PC-3 (cell line): ENCODE measurements at regions not wholly inside any gene's neighbourhood (a gene's known extent, or its start where the extent isn't known, plus 50 kb on each side); places are given as distances from the start of the nearest gene placed in this dataset.
"Not testable (repeated sequence)": the region's sequence is repeated elsewhere in the genome, so short reads cannot be mapped to it uniquely, and the experiment has no call there.

ENCODE experiments used
- ATAC-seq: fragments of 200-7000 bp; cut with Tn5 transposase; 2 replicates; pipeline ENCODE4 v1.9.1; 2020; ENCODE audit warnings: mild to moderate bottlenecking, moderate library complexity
- BruUV-seq: library from RNA; stranded (reverse); fragments of 400-500 nt; replicated peaks from 2 replicates; lab custom pipeline; 2021; lab: Mats Ljungman, UMichigan
- CTCF ChIA-PET: fragments of 300-600 bp; sonication (Branson Sonifier 250); formaldehyde crosslinking; loops from one replicate; lab custom pipeline; 2022; ENCODE audit warnings: antibody characterized with exemption; lab: Charles Lee
- POLR2A ChIA-PET: fragments of 300-600 bp; sonication (Branson Sonifier 250); formaldehyde crosslinking; loops from one replicate; lab custom pipeline; 2022; ENCODE audit warnings: antibody characterized with exemption; ENCODE audit not compliant: unreplicated experiment; lab: Charles Lee
- DNase-seq: peaks from one replicate; pipeline ENCODE4 v3.0.0-alpha.2; 2015
- H2AFZ ChIP-seq: fragments of 300-600 bp; sonication (generic); 2 replicates; pipeline ENCODE4 v1.6.0; 2016; ENCODE audit warnings: antibody characterized with exemption, low read length
- H3F3A ChIP-seq: fragments of 300-600 bp; sonication (generic); one replicate; pipeline ENCODE4 v1.6.0; 2017; ENCODE audit warnings: antibody characterized with exemption, low read length, control low read depth, mild to moderate bottlenecking; ENCODE audit not compliant: unreplicated experiment
- H3K27ac ChIP-seq: fragments of 300-600 bp; sonication (generic); 2 replicates; pipeline ENCODE4 v1.5.1; 2016; ENCODE audit warnings: mild to moderate bottlenecking, low read length
- H3K27me3 ChIP-seq: fragments of 300-600 bp; sonication (generic); 2 replicates; pipeline ENCODE4 v1.6.1; 2016; ENCODE audit warnings: low read length, mixed read lengths
- H3K36me3 ChIP-seq: fragments of 300-600 bp; sonication (generic); 2 replicates; pipeline ENCODE4 v1.6.1; 2016; ENCODE audit warnings: low read depth, mixed run types, low read length, mixed read lengths
- H3K4me1 ChIP-seq: fragments of 300-600 bp; sonication (generic); 2 replicates; pipeline ENCODE4 v1.5.1; 2016; ENCODE audit warnings: low read length; ENCODE audit not compliant: insufficient read depth
- H3K4me2 ChIP-seq: fragments of 300-600 bp; sonication (generic); 2 replicates; pipeline ENCODE4 v1.6.0; 2016; ENCODE audit warnings: low read length
- H3K4me3 ChIP-seq: fragments of 300-600 bp; sonication (generic); 2 replicates; pipeline ENCODE4 v1.5.1; 2016; ENCODE audit warnings: mild to moderate bottlenecking, low read length, mixed read lengths
- H3K79me2 ChIP-seq: fragments of 300-600 bp; sonication (generic); 2 replicates; pipeline ENCODE4 v1.6.1; 2017; ENCODE audit warnings: low read length, mixed read lengths
- H3K9ac ChIP-seq: fragments of 300-600 bp; sonication (generic); 2 replicates; pipeline ENCODE4 v1.6.0; 2016; ENCODE audit warnings: mild to moderate bottlenecking, low read length
- H3K9me2 ChIP-seq: fragments of 300-600 bp; sonication (generic); replicated peaks from 2 replicates; pipeline ENCODE4 v1.6.1; 2016; ENCODE audit warnings: mixed run types, low read length, mixed read lengths
- H3K9me3 ChIP-seq: fragments of 300-600 bp; sonication (generic); 2 replicates; pipeline ENCODE4 v1.6.1; 2016; ENCODE audit warnings: low read length, mixed read lengths
- H4K20me1 ChIP-seq: fragments of 300-600 bp; sonication (generic); 2 replicates; pipeline ENCODE4 v1.6.1; 2016; ENCODE audit warnings: low read length, mixed read lengths
- CTCF ChIP-seq: fragments of 300-600 bp; sonication (generic); conservative IDR thresholded peaks from 2 replicates; pipeline ENCODE4 v1.5.1; 2017; ENCODE audit warnings: antibody characterized with exemption, low read depth, mild to moderate bottlenecking, low read length
- EZH2 ChIP-seq: fragments of 300-600 bp; sonication (generic); IDR thresholded peaks from one replicate; pipeline ENCODE4 v1.6.1; 2017; ENCODE audit warnings: antibody characterized with exemption, mild to moderate bottlenecking, low read length; ENCODE audit not compliant: unreplicated experiment
- EZH2phosphoT487 ChIP-seq: fragments of 300-600 bp; sonication (generic); IDR thresholded peaks from 2 replicates; pipeline ENCODE4 v1.6.1; 2018; ENCODE audit warnings: mild to moderate bottlenecking, antibody characterized with exemption, low read length, borderline replicate concordance
- intact Hi-C: fragments of 100-400 bp; cut with micrococcal nuclease; formaldehyde crosslinking; loops from 2 replicates; pipeline ENCODE4 v1.9.0; 2023

GRCh38 chr12:34264110-34264509 lies 241.8 kb downstream of the ALG10 start:
- ChIA-PET POLR2A (no interaction called here), CTCF (no interaction called here)
- no TSS peak for BruUV-seq
- Histone ChIP-seq H2AFZ (no peak overlapping the region), H3K79me2 (no peaks in the 10 kb centered on the region), H3K9ac (no peak overlapping the region), H3K4me2 (no peak overlapping the region), H3K4me1 (no peaks in the 10 kb centered on the region), H3K9me3 (no peaks in the 10 kb centered on the region), H3K27me3 (no peaks in the 10 kb centered on the region), H3K9me2 (no peaks in the 10 kb centered on the region), H3K27ac (no peak overlapping the region), H3K4me3 (no peak overlapping the region), H4K20me1 (no peaks in the 10 kb centered on the region), H3K36me3 (no peaks in the 10 kb centered on the region), H3F3A (no peaks in the 10 kb centered on the region)
- TF ChIP-seq EZH2phosphoT487 = no peak
- TF ChIP-seq CTCF = no peak
- no peak for TF ChIP-seq EZH2
- ATAC-seq (no peak), DNase-seq (no peak)
- intact Hi-C loops = no loop called here

GRCh38 chr12:34273703-34274102 lies 251.4 kb downstream of the ALG10 start:
- H3K9me3 ChIP-seq, BruUV-seq, H3K79me2 ChIP-seq, CTCF ChIA-PET, DNase-seq, H3K4me1 ChIP-seq, intact Hi-C loops, H3K36me3 ChIP-seq, H3K9ac ChIP-seq, H3K9me2 ChIP-seq, H3F3A ChIP-seq, H3K4me3 ChIP-seq, ATAC-seq, H3K27me3 ChIP-seq, H3K4me2 ChIP-seq, H2AFZ ChIP-seq, H4K20me1 ChIP-seq, H3K27ac ChIP-seq, POLR2A ChIA-PET: not testable (repeated sequence)

GRCh38 chr12:34275129-34275528 lies 252.8 kb downstream of the ALG10 start:
- Histone ChIP-seq H3K9me2 (no peaks in the 10 kb centered on the region), H3K27ac (no peak overlapping the region), H2AFZ (no peak overlapping the region), H4K20me1 (no peaks in the 10 kb centered on the region), H3K9ac (no peak overlapping the region), H3K4me2 (no peak overlapping the region), H3K79me2 (no peaks in the 10 kb centered on the region), H3K4me1 (no peaks in the 10 kb centered on the region), H3K27me3 (no peaks in the 10 kb centered on the region), H3K9me3 (no peaks in the 10 kb centered on the region), H3K36me3 (no peaks in the 10 kb centered on the region), H3K4me3 (no peak overlapping the region), H3F3A (no peaks in the 10 kb centered on the region)
- no peak for DNase-seq
- ATAC-seq = no peak
- ChIA-PET POLR2A (no interaction called here), CTCF (no interaction called here)
- TF ChIP-seq EZH2phosphoT487 (no peak), EZH2 (no peak), CTCF (no peak)
- BruUV-seq = no TSS peak
- intact Hi-C loops = no loop called here
